NCI-H1436 (cell line): ENCODE measurements at regions not wholly inside any gene's neighbourhood (a gene's known extent, or its start where the extent isn't known, plus 50 kb on each side); places are given as distances from the start of the nearest gene placed in this dataset.
A peak's percentile ranks its signal among the peaks of the same experiment; 100 is the strongest.
"Not testable (repeated sequence)": the region's sequence is repeated elsewhere in the genome, so short reads cannot be mapped to it uniquely, and the experiment has no call there.

Experiments used
- DNase-seq: peaks from one replicate; lab custom pipeline; 2025; lab: John Stamatoyannopoulos, UW

GRCh38 chr2:187684174-187684573 is 129.9 kb upstream of the TFPI start:
- no peak for DNase-seq

GRCh38 chr2:187686416-187687024 is 132.3 kb upstream of the TFPI start:
- DNase-seq = peak; percentile 76

DNA sequence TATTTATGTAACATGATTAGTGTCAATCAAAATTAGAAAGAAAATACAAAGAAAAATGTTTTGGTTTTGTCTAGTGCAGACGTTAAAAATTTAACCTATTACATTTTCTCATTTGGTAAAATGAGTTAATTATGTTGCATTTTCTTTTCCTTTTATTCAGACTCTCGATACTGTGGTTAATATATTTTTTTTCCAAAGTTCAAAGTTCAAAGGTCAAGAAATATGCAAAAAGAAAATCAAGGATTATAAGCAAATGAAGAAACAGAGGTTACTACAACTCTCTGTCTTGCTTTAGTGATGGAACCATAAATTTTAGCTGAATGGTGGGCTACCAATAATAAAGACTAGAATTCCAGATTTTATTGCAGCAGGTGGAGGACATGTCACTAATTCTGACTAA is 133.3 kb upstream of the TFPI start:
- no peak for DNase-seq

DNA sequence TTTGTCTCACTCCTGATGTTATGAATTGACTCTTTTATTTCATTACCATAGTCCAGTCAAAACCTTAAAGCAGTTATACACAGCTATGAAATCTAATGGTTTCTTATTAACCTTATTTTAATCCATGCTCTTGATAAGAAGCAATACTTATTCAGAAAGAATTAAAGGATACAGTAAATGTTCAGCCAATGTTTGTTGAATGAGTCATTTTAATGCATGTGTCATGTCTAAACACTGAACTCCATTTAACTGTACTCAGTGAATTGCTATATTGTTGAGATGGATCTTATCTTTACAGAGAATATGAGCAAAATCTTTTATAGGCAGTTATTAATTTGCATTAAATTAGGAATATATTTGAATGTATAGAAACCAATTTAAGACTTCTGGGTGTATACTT is 135.1 kb upstream of the TFPI start:
- no peak for DNase-seq

- DNase-seq = no peak
Measured at GRCh38 chr2:187693923-187694322, 139.7 kb upstream of the TFPI start.

DNA sequence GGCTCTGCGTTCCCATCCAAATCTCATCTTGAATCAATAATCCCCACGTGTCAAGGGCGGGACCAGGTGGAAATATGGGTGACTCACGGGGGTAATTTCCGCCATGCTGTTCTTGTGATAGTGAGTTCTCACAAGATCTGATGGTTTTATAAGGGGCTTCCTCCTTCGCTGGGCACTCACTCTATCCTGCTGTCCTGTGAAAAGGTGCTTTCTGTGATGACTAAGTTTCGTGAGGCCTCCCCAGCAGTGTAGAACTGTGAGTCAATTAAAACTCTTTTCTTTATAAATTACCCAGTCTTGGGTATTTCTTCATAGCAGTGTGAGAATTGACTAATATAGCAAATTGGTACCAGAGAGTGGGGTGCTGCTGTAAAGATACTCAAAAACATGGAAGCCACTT is 142.4 kb upstream of the TFPI start:
- not testable (repeated sequence) for DNase-seq

GRCh38 chr2:187698374-187699110 is 144.3 kb upstream of the TFPI start:
- no peak for DNase-seq

DNA sequence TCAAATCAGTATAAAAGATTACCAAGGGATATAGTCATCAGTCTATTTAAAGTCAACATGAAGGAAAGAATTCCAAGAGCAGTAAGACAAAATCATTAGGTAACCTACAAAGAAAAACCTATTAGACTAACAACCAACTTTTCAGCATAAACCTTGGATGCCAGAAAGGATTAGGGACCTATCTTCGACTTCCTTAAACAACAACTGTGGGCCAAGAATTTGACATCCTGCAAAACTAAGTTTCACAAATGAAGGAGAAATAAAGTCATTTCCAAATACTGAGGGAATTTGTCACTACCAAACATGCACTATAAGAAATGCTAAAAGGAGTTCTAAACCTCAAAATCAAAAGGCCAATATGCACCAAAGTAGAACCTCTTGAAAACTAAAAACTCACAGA is 147.9 kb upstream of the TFPI start:
- no peak for DNase-seq

DNA sequence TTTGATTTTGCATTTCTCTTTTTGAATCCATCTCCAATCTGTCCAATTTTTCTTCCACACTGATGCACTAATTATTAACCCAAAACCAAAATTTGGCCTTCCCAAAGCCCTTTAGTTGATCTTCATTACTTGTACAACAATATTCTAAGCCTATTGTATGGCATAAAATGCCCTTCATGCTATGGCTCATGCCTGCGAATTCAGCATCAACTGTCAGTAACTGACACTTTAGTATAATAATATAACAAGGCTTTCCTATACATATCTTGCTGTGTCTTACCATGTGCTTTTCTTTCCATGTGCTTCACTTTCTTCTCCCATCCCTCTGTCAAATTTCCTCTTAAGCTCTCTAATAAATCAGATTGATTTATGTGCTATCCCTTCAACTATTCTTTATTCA is 154.0 kb upstream of the TFPI start:
- DNase-seq = no peak

DNA sequence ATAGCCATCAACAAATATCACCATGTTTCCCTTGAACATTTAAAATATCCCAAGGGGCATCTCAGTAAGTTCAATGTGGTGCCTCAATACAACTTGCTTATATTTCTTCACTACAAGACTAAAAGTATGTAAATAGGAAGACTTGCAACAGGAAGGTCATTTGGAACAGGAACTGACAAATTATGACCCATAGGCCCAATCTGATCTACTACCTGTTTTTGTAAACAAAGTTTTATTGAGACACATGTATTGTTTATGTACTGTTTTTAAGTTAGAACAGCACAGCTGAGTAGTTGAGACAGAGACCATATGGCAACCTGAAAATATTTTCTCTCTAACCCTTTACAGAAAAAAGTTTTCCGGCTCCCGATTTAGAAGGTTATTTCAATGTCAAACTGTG is 154.8 kb upstream of the TFPI start:
- DNase-seq = no peak

DNA sequence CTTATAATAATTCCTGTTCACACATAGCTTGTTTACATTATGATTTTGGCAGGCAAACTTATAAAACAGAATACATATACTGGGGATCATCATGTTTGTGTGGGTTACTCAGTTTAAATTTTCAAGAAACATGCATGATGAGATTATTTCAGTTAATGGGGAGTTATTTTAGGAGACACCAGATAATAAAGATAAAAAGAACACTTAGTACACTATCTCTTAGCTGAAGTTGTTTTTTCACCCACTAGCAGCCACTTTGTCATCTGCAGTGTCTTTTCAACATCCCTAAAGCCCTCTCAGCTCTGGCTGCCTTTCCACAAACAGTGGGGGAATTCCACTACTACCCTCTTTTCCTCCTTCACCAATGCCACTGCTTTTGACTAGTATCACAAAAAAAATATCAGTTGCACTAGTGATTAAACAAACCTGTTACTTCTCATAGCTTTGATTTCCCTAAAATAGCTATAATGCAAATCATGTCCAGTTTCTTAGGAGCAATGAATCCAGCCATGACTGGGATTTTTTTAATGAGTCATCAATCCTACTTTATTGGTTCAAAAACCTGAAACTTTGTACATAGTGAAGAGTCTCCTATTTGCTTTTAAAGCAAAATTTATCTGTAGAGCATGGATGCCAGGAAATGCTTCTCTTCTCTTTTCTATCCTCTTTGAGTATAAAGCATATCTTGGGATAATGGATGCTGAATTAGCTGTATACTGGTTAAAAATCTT is 156.7 kb upstream of the TFPI start:
- no peak for DNase-seq

DNA sequence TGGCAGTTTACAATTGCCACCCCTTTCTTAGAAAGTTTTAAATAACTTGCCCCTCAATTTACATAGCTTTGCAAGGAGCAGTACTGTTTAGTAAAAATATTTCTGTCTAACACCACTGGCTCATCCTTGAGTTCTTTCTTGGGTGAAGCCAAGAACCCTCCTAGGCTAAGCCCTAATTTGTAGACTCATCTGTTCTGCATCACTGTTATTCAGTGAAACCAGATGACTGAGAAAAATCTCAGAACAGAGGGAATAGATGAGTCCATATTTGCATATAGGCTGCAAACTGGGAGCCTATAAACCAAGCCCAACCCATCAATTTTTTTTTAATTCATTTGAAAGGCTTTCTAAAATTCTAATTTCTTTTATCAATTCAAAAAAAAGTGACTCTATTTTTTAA is 161.4 kb upstream of the TFPI start:
- no peak for DNase-seq

DNA sequence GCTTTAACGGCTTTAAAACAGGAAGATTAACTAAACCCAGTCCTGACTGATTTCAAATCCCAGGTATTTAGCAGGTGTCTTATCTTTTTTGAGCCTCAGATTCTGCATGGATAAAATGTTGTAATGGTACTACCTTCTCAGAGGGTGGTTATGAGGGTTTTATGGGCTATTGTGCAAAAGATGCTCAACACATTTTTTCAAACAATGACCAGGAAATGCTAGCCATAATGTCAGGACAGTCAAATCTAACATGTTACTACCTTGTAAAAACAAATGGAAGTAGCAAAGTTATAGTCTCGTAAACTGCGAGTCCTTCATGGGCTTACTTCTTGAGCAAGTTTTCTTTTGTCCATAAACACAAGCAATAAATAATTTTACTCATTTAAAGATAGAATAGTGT is 162.1 kb upstream of the TFPI start:
- DNase-seq = no peak

DNA sequence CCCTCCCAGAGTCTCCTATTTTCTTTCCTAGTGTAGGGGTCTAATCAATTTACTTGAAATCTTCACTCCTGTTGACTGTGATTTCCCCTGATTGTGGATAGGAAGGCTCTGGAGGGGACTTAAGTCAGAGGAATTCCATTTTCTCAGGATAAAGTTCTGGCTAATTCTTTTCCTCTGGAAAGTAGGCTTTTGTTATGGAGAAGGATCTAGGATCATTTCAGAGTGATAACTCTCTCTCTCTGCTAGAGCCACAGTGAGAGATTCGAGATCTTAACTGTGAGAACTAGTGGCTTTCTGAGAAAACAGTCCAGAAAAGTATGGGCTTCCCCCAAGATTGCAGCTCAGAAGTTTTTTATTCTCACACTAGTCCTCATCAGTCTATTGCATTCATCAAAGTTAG is 163.9 kb upstream of the TFPI start:
- DNase-seq = no peak

DNA sequence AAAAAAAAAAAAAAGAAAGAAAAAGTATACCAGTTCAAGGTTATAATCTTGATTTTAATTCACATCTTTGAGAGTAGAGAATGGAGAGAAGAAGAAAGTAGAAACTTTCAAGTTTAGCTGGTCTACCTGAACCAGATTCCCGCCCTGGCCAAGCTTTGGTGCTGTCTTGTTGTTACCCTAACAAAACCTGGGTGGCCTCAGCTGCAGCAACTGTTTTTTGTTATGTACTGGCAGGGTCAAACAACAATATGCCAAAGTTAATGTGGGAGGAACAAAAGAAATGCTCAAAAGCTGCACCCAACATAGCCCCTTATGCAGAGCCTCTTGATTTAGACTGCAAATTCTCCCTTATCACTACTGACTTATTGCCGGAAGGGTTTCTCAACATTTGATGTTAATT is 165.3 kb upstream of the TFPI start:
- no peak for DNase-seq

DNA sequence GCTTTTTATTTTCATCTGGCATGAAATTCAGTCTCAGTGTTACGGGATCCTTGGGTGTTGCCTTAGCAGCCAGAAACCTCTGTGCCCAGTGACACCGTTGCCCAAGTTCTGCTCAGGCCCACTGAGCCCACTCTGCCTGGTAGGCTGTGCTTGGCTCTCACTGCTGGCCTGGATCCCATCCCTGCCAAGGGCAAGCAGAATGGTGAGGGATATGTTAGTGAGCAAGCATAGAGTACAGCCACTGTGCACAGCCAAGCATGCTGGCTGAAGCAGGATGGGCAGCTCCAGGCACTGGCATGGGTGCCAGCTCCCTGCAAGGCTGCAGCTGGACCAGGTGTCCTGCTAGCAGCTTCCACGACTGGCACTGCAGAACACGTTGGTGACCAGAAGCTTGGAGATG is 194.7 kb upstream of the TFPI start:
- no peak for DNase-seq

DNA sequence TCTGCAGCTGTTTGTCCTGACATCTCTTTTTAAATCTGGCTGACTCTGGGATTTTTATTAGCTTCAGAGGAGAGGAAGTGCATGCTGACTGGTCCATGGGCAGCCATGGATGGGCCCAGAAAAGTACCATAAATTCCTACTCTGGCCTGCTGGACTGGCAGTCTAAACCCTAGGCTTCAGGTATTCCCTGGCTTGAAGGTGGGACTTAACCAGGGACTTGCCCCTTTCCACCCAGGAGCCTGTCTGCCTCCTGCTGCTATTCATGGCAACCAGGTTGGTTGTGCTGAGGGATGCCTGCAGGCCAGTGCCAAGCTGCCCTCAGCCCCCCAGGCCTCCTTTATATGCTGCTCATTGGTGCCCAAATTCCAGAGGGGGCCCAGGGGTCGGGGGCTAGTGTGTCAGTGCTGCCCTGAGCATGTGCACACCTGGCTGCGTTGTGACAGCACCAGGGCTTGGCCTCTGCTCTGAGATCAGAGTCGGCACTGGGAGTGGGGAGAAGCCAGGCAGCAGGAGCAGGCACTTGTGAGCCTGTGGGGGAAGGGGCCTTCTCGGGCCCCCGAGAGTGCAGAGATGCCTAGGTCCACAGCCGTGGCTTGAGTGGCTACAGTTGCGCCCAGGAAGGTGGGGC is 195.7 kb upstream of the TFPI start:
- DNase-seq = no peak

DNA sequence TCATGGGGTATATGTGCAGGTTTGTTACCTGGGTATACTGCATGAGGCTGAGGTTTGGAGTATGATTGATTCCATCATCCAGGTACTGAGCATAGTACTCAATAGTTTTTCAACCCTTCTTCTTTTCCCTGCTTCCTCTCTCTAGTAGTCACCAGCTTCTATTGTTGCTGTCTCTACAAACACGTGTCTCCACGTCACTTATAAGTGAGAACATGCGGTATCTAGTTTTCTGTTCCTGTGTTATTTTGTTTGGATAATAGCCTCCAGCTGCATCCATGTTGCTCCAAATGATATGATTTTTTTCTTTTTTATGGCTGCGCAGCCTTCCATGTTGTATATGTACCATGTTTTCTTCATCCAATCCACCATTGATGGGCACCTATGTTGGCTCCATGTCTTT is 214.8 kb upstream of the TFPI start:
- DNase-seq = no peak

DNA sequence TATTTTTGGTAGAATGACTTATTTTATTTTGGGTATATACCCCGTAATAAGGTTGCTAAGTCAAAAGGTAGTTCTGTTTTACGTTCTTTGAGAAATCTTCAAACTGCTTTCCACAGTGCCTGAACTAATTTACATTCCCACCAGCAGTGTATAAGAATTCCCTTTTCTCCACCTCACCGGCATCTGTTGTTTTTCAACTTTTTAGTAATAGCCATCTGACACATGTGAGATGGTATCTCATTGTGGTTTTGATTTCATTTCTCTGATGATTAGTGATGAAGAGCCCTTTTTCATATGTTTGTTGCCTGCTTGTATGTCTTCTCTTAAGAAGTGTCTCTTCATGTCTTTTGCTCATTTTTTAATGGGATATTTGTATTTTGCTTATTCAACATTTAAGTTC is 215.2 kb upstream of the TFPI start:
- DNase-seq = no peak

GRCh38 chr2:187774551-187775071 is 220.4 kb upstream of the TFPI start:
- DNase-seq = no peak

GRCh38 chr2:187775196-187775595 is 221.0 kb upstream of the TFPI start:
- no peak for DNase-seq

DNA sequence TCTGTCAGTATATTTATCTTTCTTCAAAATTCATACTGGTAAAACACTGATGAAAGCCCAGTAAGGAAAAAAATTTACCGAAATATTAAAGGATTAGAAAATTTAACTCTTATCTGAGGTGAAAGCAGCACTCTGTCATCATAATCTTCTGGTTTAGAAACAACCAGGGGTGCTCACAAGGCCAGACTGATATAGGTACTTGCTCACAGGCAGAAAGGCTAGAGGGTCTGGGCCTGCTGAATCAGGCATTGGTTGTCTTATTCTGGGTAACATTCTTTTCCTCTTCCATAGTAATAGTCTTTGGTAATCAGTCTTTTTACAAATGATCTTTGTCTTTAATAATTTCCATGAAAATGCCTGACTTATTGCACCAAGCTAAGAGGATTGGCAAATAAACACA is 221.4 kb upstream of the TFPI start:
- DNase-seq = no peak

DNA sequence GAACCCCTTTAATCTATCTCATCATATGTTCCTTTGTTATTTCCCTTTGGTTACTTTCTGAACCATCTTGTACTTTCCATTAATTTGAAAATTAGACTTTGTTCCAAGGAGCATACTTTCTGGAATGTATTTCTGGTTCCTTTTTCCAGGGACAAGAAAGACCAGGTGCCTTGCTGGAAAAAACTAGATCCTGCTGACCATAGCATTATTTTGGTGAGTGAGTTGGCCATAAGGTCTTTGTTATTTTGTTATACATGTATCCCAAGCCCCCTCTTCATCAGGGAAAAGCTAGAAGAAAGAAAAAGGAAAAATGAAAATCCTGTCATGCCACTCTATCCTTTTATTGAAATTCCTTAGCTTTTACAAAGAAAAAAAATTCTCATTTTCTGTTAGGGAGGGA is 228.1 kb upstream of the TFPI start:
- no peak for DNase-seq
